ENCODE measurements at regions not wholly inside any gene's neighbourhood (a gene's known extent, or its start where the extent isn't known, plus 50 kb on each side); places are given as distances from the start of the nearest gene placed in this dataset.

- ATAC-seq (no peak), DNase-seq (no peak)
- WGBS, 4 donors = 59 to 65% (median 63%) methylated on average over 6 of the region's 6 CpGs
- TF ChIP-seq CTCF (IDR thresholded peaks at IDR 0.05) (no peak), POLR2A (IDR thresholded peaks at IDR 0.05) (no peak)
- H3K36me3 ChIP-seq = no peaks in the 10 kb centered on the region
- no peaks in the 10 kb centered on the region for H3K4me1 ChIP-seq
- intact Hi-C loops (cut with DNase I) = no loop called here
- H3K27ac ChIP-seq = no peak overlapping the region
- H3K9me3 ChIP-seq = no peaks in the 10 kb centered on the region
- no peak overlapping the region for H3K4me3 ChIP-seq
- no peaks in the 10 kb centered on the region for H3K27me3 ChIP-seq
Observed at GRCh38 chr1:88141499-88142074, 542.5 kb upstream of the PKN2 start.

- intact Hi-C loops (cut with DNase I) = no loop called here
- H3K36me3 ChIP-seq = no peaks in the 10 kb centered on the region
- no peak for ATAC-seq
- H3K27ac ChIP-seq = no peak overlapping the region
- TF ChIP-seq POLR2A (IDR thresholded peaks at IDR 0.05) = no peak
- no peak for TF ChIP-seq CTCF (IDR thresholded peaks at IDR 0.05)
- H3K4me3 ChIP-seq = no peak overlapping the region
- no peaks in the 10 kb centered on the region for H3K9me3 ChIP-seq
- WGBS, 4 donors = 80 to 83% (median 82%) methylated on average over 3 of the region's 3 CpGs
- no peaks in the 10 kb centered on the region for H3K4me1 ChIP-seq
- no peaks in the 10 kb centered on the region for H3K27me3 ChIP-seq
- DNase-seq = no peak
Observed at GRCh38 chr1:88145752-88146151, 538.3 kb upstream of the PKN2 start.

GRCh38 chr1:88149686-88150085 lies 534.4 kb upstream of the PKN2 start:
- H3K4me1 ChIP-seq = no peaks in the 10 kb centered on the region
- no peak overlapping the region for H3K4me3 ChIP-seq
- no peaks in the 10 kb centered on the region for H3K27me3 ChIP-seq
- ATAC-seq (no peak), DNase-seq (no peak)
- no peak overlapping the region for H3K27ac ChIP-seq
- intact Hi-C loops (cut with DNase I) = no loop called here
- H3K9me3 ChIP-seq = no peaks in the 10 kb centered on the region
- no peaks in the 10 kb centered on the region for H3K36me3 ChIP-seq
- TF ChIP-seq CTCF (IDR thresholded peaks at IDR 0.05) (no peak), POLR2A (IDR thresholded peaks at IDR 0.05) (no peak)
- WGBS, 4 donors = 89 to 96% (median 92%) methylated on average over 1 of the region's 1 CpG

- Histone ChIP-seq H3K27ac (no peak overlapping the region), H3K27me3 (no peaks in the 10 kb centered on the region), H3K4me1 (no peaks in the 10 kb centered on the region), H3K9me3 (no peaks in the 10 kb centered on the region), H3K4me3 (no peak overlapping the region), H3K36me3 (no peaks in the 10 kb centered on the region)
- intact Hi-C loops (cut with DNase I) = no loop called here
- WGBS, 4 donors = 66 to 78% (median 71%) methylated on average over 4 of the region's 4 CpGs
- DNase-seq (no peak), ATAC-seq (no peak)
- no peak for TF ChIP-seq CTCF (IDR thresholded peaks at IDR 0.05)
- TF ChIP-seq POLR2A (IDR thresholded peaks at IDR 0.05) = no peak
Observed at GRCh38 chr1:88150330-88150729, 533.7 kb upstream of the PKN2 start.
